C4-2B (cell line): ENCODE measurements at regions not wholly inside any gene's neighbourhood (a gene's known extent, or its start where the extent isn't known, plus 50 kb on each side); places are given as distances from the start of the nearest gene placed in this dataset.

Experiments used
- H3K27ac ChIP-seq: fragments of 450-650 bp; 2 replicates; pipeline ENCODE4 v1.5.1; 2017
- CTCF ChIP-seq: fragments of 450-650 bp; conservative IDR thresholded peaks from 2 replicates; pipeline ENCODE4 v1.5.1; 2017; ENCODE audit warnings: mild to moderate bottlenecking
- ZFX ChIP-seq: fragments of 450-650 bp; IDR thresholded peaks from 2 replicates; pipeline ENCODE4 v1.6.1; 2017

GRCh38 chr5:82917584-82917983 is 159.6 kb downstream of the TMEM167A start:
- TF ChIP-seq CTCF (no peak), ZFX (no peak)
- H3K27ac ChIP-seq = no peak overlapping the region

GRCh38 chr5:82913971-82914370 is 163.2 kb downstream of the TMEM167A start:
- TF ChIP-seq ZFX (no peak), CTCF (no peak)
- no peak overlapping the region for H3K27ac ChIP-seq

- no peak overlapping the region for H3K27ac ChIP-seq
- no peak for TF ChIP-seq ZFX
- TF ChIP-seq CTCF = no peak
Measured at GRCh38 chr5:82912462-82912861, 164.7 kb downstream of the TMEM167A start.

- no peak overlapping the region for H3K27ac ChIP-seq
- TF ChIP-seq ZFX (no peak), CTCF (no peak)
Measured at GRCh38 chr5:82911910-82912309, 165.3 kb downstream of the TMEM167A start.

- no peak overlapping the region for H3K27ac ChIP-seq
- no peak for TF ChIP-seq CTCF
- TF ChIP-seq ZFX = no peak
Measured at GRCh38 chr5:82910905-82911304, 166.3 kb downstream of the TMEM167A start.

- no peak overlapping the region for H3K27ac ChIP-seq
- TF ChIP-seq CTCF = no peak
- TF ChIP-seq ZFX = no peak
Measured at GRCh38 chr5:82910491-82910890, 166.7 kb downstream of the TMEM167A start.

- TF ChIP-seq CTCF (no peak), ZFX (no peak)
- H3K27ac ChIP-seq = no peak overlapping the region
Measured at GRCh38 chr5:82909771-82910170, 167.4 kb downstream of the TMEM167A start.
